ENCODE measurements at regions not wholly inside any gene's neighbourhood (a gene's known extent, or its start where the extent isn't known, plus 50 kb on each side); places are given as distances from the start of the nearest gene placed in this dataset.

- TF ChIP-seq CTCF (tag by site-specific recombination; IDR thresholded peaks at IDR 0.05) (no peak), YY1 (tag by site-specific recombination; IDR thresholded peaks at IDR 0.05) (no peak), ZNF624 (tag by site-specific recombination; IDR thresholded peaks at IDR 0.05) (no peak), REST (tag by site-specific recombination; IDR thresholded peaks at IDR 0.05) (no peak), ZNF830 (tag by site-specific recombination; IDR thresholded peaks at IDR 0.05; ENCODE audit: low read depth) (no peak)
Measured at GRCh38 chr7:109622320-109622719, 1052.6 kb downstream of the DNAJB9 start.
